ENCODE measurements at regions not wholly inside any gene's neighbourhood (a gene's known extent, or its start where the extent isn't known, plus 50 kb on each side); places are given as distances from the start of the nearest gene placed in this dataset.

DNA sequence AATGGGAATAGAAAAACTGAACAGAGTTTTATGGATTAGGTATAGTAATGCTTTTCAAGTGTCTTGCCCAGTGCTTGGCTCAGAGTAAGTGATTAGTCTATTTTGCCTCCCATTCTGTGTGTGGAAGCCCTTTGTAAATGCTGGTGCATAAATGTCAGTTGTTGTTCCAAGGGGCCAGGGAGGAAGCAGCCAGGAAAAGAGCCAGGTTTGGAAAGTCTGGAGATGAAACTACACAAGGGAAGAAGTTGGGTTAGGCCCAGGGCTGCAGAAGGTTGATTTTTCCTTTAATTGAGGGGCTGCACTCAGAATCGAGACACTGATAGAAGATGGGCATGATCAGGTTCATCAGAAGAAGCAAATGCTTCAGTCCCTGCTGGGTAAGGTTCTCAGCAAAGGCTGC is 484.0 kb downstream of the OLFM4 start:
- no peak for DNase-seq

DNA sequence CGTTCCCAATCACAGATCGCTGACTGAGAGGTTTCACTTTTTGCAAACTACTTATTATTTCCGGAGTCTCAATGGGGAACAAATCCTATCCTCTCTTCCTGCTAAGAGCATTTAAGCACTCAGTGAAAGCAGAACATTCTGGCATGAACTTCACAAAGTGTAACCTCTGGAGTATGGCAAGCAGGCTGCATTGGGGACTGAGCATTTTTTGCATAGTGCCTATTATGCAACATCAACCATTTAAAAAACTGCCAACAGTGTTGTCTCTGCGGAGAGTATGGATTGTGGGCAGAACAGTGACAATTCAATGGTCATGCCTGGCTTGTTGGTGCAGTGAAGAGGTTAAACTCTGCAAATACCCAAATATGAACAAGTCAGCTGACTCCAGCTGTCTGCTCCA is 484.6 kb downstream of the OLFM4 start:
- peak; percentile 30 for DNase-seq

DNA sequence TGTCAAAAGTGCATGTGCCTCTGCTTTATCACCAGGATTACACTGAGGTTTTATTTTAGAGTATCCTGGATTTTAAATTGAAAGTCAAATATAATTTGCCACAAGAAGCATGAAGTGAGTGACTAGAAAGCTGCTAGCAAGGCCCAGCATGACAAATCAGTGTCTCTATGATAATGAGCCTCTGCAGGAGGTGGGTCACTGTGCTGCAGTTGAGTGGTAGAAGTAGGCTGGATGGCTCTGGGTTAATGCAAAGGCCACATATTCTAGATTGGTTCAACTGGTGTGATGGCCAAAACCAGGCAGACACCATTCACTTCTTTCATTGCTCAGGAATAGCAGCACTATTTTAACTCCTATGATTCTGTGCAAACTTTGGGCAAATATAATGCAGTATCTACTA is 491.5 kb downstream of the OLFM4 start:
- DNase-seq = no peak

DNA sequence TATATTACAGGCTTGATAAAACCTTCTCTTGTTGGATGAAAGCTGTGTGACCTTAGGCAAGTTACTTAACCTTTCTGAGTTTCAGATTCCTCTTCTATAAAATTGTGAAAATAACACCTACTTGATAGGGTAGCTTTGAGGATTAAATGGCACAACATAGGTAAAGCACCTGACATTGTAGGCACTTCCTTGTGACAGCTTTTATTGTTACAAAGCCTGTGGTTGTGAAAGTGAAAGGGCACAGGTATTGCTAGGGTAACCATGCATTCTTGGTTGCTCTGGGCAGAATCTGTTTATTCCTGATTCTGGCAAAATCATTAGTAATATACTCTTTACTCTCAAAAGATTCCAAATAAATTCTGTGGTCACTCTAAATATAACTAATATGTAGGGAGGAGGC is 493.4 kb downstream of the OLFM4 start:
- no peak for DNase-seq

DNA sequence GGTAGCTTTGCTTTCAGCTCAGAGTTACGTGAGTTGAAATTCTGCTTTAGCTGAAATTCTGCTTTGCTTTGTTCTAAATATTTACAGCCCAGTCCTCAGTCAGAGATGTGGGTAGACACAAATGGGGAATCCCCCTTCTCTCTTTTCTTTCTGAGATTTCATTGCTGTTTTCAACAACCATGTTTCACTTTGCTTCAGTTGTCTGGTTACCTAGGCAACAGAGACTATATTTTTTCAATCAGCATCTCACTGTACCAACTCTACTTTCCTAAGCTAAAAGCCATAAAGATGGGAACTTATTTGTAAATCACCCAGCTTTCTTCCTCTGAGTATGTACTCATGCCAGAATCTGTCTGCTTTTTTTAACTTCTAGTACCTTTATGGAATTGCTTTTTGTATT is 509.0 kb downstream of the OLFM4 start:
- no peak for DNase-seq

DNA sequence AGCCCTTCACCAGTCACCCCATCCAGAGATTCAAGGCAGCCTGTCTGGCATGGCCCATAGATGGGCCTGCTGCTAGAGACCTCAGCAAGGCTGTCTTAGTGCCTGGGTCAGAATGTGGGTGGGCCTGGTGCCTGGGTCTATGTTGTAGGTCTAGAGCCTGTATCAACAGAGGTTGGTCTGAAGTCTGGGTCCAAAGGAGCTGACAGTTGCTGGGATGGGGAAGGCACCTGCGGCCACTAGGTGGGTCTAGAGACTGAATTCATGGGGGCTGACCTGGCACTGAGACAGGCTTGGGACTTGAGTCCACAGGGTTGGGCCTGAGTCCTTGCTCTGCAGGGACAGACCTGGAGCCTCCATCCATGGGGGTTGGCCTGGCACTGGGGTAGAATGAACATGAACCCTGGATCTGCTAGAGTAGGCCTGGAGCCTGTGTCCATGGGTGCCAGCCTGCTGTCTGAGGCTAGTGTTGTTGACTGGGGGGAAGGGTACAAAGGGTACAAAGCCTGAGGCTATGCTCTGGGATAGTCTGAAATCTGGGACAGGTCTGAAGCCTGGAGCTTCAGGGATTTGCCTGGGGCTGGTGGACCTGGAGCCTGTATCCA is 516.8 kb downstream of the OLFM4 start:
- no peak for DNase-seq

DNA sequence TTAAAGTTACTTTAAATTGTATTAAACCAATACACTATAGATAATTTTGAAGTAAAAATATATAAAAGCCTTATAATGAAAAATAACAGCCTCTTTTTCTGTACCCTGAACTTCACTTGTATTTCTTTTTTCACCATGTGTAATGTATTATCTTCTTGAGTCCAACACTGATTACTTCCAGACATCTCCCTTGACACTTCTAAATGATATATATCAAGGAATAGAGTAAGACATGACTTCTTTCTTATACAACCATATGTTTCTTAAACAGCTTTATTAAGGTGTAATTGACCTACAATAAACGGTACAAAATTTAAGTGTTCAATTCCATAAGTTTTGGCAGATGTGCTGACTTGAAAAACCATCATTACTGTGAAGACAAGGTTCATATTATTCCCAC is 531.9 kb downstream of the OLFM4 start:
- peak; percentile 84 for DNase-seq

DNA sequence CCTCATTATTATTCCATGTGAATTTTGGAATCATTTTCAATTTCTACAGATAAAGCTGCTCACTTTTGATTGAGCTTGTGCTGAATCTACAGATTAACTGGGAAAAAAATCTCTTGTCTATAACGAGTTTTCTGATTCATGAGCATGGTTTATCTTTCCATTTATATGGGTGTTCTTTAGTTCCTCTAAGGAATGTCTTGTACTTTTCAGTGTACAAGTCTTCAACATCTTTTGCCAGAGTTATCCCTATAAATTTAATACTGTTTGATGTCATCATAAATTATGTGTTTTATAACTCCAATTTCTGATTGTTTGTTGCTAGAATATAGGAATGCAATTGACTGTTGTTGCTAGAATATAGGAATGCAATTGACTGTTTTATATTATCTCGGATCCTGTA is 533.8 kb downstream of the OLFM4 start:
- no peak for DNase-seq

DNA sequence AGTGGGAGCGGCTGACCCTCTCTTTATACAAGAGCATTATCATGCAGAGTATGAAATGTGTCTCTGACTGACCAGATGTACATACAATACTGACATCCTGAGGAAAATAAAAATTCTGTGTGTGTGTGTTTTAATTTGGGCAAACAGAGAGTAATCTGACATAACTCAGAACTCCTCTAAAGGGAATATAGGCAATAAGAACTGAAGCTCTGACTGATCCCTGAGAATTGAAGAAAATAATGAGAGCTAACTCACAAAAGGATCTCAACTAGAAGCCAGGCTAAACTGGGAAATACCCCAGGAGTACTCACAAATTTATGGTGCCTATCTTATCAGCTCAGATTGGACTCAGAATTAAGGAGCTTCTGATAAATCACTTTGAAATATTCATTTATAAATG is 539.9 kb downstream of the OLFM4 start:
- peak; percentile 72 for DNase-seq

DNA sequence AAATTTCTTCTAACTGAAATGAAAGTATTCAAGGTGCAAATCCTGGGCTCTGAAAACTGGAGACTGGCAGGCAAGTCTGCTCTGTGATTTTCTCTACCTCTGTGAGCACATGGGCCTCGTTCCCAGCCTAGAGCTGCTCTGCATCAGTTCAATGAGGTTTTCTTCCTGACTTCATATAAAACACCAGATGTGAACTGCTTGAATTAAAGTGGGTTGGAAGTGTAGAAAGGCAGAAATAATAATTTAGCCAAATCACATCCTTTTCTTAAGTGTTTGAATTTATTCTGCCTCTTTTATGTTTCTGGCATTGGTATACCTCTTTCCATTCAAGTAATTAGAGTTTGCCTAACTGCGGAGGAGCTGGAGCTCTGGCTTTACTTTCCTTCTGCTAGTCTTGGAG is 540.8 kb downstream of the OLFM4 start:
- peak; percentile 55 for DNase-seq

DNA sequence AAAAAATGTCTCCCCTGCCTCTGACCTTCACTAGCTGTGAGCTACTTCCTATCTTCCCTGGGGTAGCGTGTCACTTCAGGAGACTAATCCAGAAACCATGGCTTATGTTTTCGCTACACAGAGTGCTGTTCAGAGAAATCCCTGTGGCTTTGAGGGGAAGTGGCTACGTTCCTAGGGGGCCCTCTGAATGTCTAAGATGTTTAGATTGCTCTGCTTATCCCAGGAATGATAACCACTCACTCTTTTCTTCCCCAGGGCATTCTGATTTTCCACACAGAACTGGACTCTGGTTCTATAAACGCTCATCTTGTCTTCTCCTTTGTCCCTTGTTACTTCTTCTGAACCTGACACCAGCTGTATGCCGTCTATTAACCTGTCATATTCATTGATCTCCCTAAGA is 572.5 kb downstream of the OLFM4 start:
- DNase-seq = no peak

DNA sequence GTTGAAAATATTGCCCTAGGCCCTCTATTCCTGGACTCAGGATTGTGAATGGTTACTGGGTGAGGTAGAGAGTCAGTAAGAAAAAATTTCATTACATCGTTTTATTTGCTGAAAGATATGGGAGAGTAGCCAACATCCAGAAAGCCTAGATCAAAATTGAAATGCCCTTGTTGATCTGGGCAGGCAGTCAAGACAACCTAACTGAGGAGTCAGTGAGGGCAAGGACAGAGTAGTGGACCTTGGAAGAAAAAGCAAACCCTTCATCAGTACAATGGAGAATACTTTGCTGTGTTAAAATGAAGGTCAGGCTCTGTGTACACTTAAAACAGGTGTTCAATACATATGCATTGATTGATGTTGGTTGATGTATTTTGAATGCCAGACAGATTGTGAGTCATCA is 576.7 kb downstream of the OLFM4 start:
- DNase-seq = no peak

DNA sequence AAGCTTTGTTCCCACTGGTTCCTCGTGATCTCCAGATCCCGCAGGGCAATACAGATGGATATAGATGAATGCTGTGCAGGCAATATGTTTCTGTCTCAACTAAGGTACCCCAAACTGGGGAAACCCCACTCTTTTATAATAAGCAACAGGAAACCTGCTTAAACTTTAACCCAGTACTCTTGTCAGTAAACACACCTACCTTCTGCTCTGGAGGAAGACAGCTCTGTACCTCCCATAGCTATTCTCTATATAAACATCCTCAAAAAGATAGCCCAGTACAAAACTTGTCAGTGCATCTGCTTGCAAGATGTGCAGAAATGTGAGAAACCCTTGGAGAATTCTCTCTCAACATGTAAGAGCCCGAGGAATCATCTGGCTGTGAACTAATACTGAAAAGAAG is 583.6 kb downstream of the OLFM4 start:
- peak; percentile 75 for DNase-seq

DNA sequence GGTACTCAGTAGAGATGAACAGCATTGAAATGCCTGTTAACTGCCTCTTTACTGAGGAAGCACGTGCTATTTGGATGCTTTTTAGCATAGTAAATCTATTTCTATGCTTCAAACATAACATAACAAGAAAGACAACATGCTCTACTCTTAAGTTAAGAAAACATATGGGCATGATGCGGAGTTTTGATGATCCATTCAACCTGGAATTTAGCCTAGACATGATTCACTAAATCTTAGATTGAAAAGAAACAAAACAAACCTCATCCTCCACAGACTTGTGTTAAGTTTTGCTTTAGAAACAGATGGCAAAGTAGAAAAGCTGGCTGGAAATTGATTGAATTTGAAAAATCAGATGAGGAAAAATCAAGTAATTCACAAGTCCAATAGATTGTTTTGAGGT is 593.8 kb downstream of the OLFM4 start:
- DNase-seq = peak; percentile 63

DNA sequence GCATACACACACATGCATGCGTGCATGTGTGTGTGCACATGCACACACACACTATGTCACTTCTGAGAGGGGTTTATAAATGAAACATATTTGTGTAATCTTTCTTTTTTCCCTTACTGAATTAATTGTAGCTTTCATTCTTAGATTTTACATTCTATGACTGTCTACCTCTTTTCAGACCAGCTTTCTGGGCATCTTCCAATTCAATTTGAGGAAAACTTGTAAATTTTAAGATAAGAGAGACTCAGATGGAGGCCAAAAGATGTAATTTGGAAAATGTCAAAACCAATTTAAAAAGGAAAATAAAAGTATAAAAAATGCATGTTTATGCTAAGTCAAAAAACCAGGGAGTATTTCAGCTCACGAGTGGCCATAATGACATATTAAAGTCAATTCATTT is 594.5 kb downstream of the OLFM4 start:
- DNase-seq = no peak

DNA sequence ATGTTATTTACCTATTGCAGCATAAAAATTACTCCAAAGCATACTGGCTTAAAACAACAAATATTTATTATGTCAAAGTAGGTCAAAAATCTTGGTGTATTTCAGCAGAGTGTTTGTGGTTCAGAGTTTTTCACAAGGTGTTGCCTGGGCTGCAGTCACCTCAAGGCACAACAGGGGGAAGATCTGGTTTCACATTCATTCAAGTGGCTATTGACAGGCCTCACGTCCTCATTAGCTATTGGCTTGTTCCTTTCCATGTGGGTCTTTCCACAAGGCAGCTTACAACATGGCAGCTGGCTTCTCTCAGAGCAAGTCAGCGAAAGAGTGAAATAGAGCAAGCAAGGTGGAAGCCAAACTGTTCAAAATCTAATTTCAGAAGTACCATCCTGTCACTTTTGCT is 602.9 kb downstream of the OLFM4 start:
- no peak for DNase-seq

DNA sequence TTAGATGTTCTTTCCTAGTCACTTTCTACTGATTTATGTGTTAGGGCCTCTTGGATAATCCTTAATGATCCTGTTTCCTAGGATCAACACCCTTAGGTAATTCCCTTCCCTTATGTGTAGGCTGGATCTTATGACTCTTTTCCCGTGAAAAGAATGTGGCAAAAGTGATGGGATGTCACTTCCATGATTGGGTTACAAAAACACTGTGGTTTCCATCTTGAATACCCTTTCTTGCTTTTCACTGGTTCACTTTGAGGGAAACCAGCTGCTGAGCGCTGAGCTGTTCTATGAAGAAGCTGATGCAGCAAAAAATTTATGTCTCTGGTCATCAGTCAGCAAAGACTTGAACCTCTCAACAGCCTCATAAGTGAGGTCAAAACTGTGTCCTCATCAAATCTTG is 609.4 kb downstream of the OLFM4 start:
- DNase-seq = no peak

DNA sequence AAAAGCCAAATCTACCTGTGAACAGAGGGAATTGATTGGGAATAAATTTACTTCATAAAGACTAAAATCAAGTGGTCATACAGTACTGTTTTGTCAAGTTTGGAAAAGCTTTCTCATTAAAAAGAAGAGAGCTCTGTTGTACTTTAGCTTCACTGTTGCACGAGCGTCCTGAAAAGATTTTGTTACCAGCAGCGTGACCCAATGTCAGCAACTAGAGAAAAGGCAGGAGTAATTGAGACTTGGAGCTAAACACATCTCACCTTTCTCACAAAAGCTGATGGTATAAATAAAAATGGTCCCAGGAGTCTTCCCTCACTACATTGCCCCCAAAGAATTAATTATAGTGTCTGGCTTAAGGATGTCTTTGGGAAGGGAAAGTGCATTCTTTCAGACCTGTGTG is 613.7 kb downstream of the OLFM4 start:
- no peak for DNase-seq

DNA sequence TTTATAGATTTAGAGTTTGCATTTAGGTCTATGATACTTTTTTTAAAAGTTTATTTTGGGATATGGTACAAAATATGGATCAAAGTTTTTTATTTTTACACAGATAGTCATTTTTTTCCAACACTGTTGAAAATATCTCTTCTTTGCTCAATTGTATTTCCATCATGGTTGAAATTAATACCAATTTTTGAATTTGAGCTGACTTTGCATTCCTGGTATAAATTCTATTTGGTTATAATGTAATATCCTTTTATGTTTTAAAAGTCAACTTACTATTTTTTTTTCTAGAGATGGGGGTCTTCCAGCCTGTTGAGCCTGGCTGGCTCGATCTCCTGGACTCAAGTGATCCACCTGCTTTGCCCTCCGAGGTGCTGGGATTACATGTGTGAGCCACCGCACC is 620.1 kb downstream of the OLFM4 start:
- no peak for DNase-seq

DNA sequence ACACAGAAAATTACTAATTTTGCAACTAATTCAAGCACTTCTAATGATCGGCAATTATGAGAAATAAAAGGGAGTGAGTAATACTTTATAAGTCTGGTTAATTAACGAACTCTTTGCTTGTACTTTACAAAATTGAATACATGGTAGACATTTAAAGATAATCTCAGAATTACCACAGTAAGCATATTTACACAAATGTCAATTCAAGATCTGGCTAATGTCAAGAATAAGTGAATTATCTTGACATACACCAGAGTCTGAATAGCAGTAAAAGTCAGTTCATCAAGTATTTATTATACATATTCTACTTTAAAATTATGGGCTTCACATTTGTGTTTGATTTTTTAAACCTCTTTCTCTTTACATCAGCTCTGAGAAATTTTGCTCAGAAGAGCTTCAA is 643.4 kb downstream of the OLFM4 start:
- DNase-seq = no peak

DNA sequence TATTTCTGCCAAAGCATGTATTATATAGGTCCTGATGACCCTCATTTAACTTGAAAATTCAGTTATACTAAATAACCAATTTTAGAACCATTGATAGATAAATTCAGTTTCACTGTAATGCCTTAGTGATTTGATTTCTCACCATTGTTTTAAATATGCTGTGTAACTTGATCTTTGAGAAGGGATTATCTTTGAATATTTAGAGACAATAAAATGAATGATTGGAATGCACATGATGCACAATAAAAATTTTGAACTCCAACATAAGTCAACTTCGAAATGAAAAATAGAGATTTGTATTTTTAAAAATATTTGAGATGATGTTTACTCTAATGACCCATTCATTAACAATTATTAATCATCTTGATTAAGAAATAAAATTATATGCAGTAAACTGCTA is 654.5 kb downstream of the OLFM4 start:
- DNase-seq = no peak

DNA sequence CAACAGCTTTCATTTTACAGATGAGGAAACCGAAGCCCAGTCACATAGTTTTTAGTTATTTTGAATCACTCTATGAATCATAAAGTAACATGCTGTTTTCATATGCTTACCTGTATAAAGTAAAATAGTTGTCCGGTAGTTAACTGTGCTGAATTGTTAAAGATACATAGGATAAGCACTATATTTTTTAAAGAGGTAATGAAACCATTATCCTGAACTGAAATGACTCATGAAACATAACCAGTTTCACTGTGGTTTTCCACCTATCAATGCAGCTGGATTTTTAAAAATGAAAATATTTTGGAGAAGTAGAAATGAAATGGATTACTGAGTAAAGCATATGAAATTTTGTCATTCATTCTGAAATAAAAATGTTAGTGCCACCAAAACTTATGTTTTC is 655.0 kb downstream of the OLFM4 start:
- DNase-seq = no peak

DNA sequence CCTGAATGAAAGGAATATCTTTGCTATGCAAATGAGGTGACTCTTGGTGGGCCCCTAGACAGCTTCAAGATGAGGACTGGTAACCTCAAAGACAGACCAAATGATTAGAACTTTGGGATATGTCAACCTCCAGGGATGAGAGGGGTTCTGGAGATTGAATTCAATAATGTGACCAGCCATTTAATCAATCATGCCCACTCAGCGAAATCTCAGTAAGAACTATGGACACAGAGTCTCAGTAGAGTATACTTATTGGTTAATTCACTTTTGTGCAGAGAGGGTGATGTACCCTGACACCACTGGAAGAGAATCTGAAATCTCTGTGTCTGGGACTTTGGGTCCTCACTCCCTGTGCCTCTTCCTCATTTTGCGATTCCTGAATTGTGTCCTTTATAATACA is 662.8 kb downstream of the OLFM4 start:
- no peak for DNase-seq

DNA sequence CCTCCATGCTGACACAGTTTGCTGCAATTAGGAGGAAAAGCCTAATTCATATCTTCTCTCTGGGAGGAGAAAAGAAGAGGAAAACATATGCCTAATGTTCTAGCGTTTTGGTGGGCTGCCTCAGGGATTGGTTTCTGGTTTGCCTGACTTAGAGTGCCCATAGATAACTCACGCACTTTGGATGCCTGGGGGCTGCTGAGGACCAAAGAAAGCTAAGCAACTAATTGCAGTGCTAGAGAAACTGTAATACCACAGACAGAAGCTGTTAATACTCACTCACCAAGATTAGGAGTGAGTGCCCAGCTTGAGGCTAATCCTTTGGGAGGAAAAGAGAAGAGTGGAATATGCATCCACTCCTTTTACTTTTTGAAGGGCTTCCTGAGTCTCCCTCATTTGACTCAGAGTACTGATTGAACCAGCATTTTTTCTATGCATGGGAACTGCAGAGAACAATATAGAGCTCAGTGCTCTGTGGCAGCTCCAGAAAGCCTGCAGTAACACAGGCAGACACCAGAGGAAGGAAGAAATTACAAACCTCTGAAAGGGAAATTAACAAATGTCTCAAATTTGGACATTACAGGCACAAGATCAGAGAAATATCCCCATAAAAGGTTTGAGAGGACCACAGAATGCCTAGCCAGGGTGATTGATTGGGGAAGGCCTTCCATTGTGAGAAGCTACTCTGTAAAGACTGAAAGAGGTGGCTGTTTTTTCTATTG is 666.4 kb downstream of the OLFM4 start:
- no peak for DNase-seq

All from skin of body (tissue), 1 donor.